ENCODE measurements at regions not wholly inside any gene's neighbourhood (a gene's known extent, or its start where the extent isn't known, plus 50 kb on each side); places are given as distances from the start of the nearest gene placed in this dataset.

GRCh38 chr1:166383137-166383536 lies 216.3 kb upstream of the FAM78B start:
- TF ChIP-seq POLR2A (IDR thresholded peaks at IDR 0.05; ENCODE audit: low read length) (no peak), GATA1 (IDR thresholded peaks at IDR 0.05; ENCODE audit: low read depth, low read length) (no peak)
